Fibroblast of the aortic adventitia (primary cell): ENCODE measurements at regions not wholly inside any gene's neighbourhood (a gene's known extent, or its start where the extent isn't known, plus 50 kb on each side); places are given as distances from the start of the nearest gene placed in this dataset.

Source experiments
- DNase-seq: peaks from one replicate; pipeline ENCODE4 v3.0.0-alpha.2; 2010; ENCODE audit warnings: low read depth
- H3K4me3 ChIP-seq: 2 replicates; pipeline ENCODE4 v1.5.1; 2011; ENCODE audit warnings: low read depth, mild to moderate bottlenecking, control low read depth, low read length, moderate library complexity
- CTCF ChIP-seq: IDR thresholded peaks from 2 replicates; pipeline ENCODE4 v1.5.1; 2011; ENCODE audit warnings: mild to moderate bottlenecking, low read length, control low read depth, inconsistent platforms; ENCODE audit not compliant: insufficient read depth

- no peak for DNase-seq
- no peak for TF ChIP-seq CTCF
- no peak overlapping the region for H3K4me3 ChIP-seq
These were observed 598.4 kb downstream of the RPL10L start for GRCh38 chr14:46053221-46053620.

GRCh38 chr14:46051796-46052195, 599.8 kb downstream of the RPL10L start:
- H3K4me3 ChIP-seq: no peak overlapping the region
- no peak for TF ChIP-seq CTCF
- no peak for DNase-seq

- no peak for TF ChIP-seq CTCF
- H3K4me3 ChIP-seq: no peak overlapping the region
- no peak for DNase-seq
These were observed 603.5 kb downstream of the RPL10L start for GRCh38 chr14:46048127-46048526.

- TF ChIP-seq CTCF: no peak
- H3K4me3 ChIP-seq: no peak overlapping the region
- DNase-seq: no peak
These were observed 615.5 kb downstream of the RPL10L start for GRCh38 chr14:46036099-46036498.

GRCh38 chr14:46034305-46034704, 617.3 kb downstream of the RPL10L start:
- TF ChIP-seq CTCF: no peak
- DNase-seq: no peak
- no peak overlapping the region for H3K4me3 ChIP-seq

- no peak for TF ChIP-seq CTCF
- H3K4me3 ChIP-seq: no peak overlapping the region
- DNase-seq: no peak
These were observed 632.6 kb downstream of the RPL10L start for GRCh38 chr14:46018846-46019420.

GRCh38 chr14:46008348-46008747, 643.2 kb downstream of the RPL10L start:
- DNase-seq: no peak
- no peak overlapping the region for H3K4me3 ChIP-seq
- TF ChIP-seq CTCF: no peak
